GM18498 (cell line): ENCODE measurements at regions not wholly inside any gene's neighbourhood (a gene's known extent, or its start where the extent isn't known, plus 50 kb on each side); places are given as distances from the start of the nearest gene placed in this dataset.
A peak's percentile ranks its signal among the peaks of the same experiment; 100 is the strongest.

Experiments used
- ATAC-seq: cut with Tn5 transposase; IDR thresholded peaks from one replicate; pipeline ENCODE4 v1.9.1; 2021; ENCODE audit warnings: mild to moderate bottlenecking, moderate library complexity; ENCODE audit not compliant: unreplicated experiment

- ATAC-seq, result no peak
Observed at GRCh38 chr11:35076201-35077100, 62.5 kb upstream of the CD44 start.

- peak; percentile 51 for ATAC-seq
Observed at GRCh38 chr11:35077709-35078469, 61.1 kb upstream of the CD44 start.

GRCh38 chr11:35078470-35078735, 60.6 kb upstream of the CD44 start:
- no peak for ATAC-seq

GRCh38 chr11:35079611-35080010, 59.4 kb upstream of the CD44 start:
- no peak for ATAC-seq

GRCh38 chr11:35082321-35083180, 56.4 kb upstream of the CD44 start:
- ATAC-seq, result peak; percentile 83

GRCh38 chr11:35083181-35083430, 55.9 kb upstream of the CD44 start:
- ATAC-seq, result no peak

- peak; percentile 67 for ATAC-seq
Observed at GRCh38 chr11:35083431-35084238, 55.3 kb upstream of the CD44 start.

GRCh38 chr11:35084817-35085440, 54.0 kb upstream of the CD44 start:
- no peak for ATAC-seq

GRCh38 chr11:35085531-35086165, 53.3 kb upstream of the CD44 start:
- ATAC-seq, result no peak

- ATAC-seq, result no peak
Observed at GRCh38 chr11:35087648-35088047, 51.3 kb upstream of the CD44 start.

- no peak for ATAC-seq
Observed at GRCh38 chr11:35088226-35088625, 50.7 kb upstream of the CD44 start.

- no peak for ATAC-seq
Observed at GRCh38 chr11:35088676-35089075, 50.3 kb upstream of the CD44 start.
